EL (cell line): ENCODE measurements at regions not wholly inside any gene's neighbourhood (a gene's known extent, or its start where the extent isn't known, plus 50 kb on each side); places are given as distances from the start of the nearest gene placed in this dataset.

Source experiments
- DNase-seq: peaks from one replicate; pipeline ENCODE4 v3.0.0-alpha.2; 2016

- DNase-seq = no peak
These were observed 152.1 kb downstream of the PTGER3 start for GRCh38 chr1:70895531-70895930.

- DNase-seq = peak; percentile 16
These were observed 151.4 kb downstream of the PTGER3 start for GRCh38 chr1:70896224-70896623.

- DNase-seq = no peak
These were observed 150.3 kb downstream of the PTGER3 start for GRCh38 chr1:70897273-70897672.

GRCh38 chr1:70899735-70900134 is 147.9 kb downstream of the PTGER3 start:
- DNase-seq = no peak

- no peak for DNase-seq
These were observed 145.4 kb downstream of the PTGER3 start for GRCh38 chr1:70902211-70902610.

GRCh38 chr1:70906800-70907199 is 140.8 kb downstream of the PTGER3 start:
- no peak for DNase-seq

GRCh38 chr1:70907563-70908310 is 139.9 kb downstream of the PTGER3 start:
- DNase-seq = no peak

- no peak for DNase-seq
These were observed 138.3 kb downstream of the PTGER3 start for GRCh38 chr1:70909262-70909822.

- DNase-seq = no peak
These were observed 137.6 kb downstream of the PTGER3 start for GRCh38 chr1:70910013-70910412.

GRCh38 chr1:70911861-70912260 is 135.8 kb downstream of the PTGER3 start:
- DNase-seq = no peak

- DNase-seq = no peak
These were observed 133.4 kb downstream of the PTGER3 start for GRCh38 chr1:70914224-70914623.

- DNase-seq = no peak
These were observed 132.2 kb downstream of the PTGER3 start for GRCh38 chr1:70915258-70916033.

GRCh38 chr1:70916034-70916427 is 131.6 kb downstream of the PTGER3 start:
- no peak for DNase-seq

GRCh38 chr1:70919706-70920323 is 127.8 kb downstream of the PTGER3 start:
- no peak for DNase-seq
